Stimulated activated CD4-positive, alpha-beta T cell treated with anti-CD3 and anti-CD28 coated beads, Interleukin-1b, Interleukin-23, amount 100 ng/mL, for 1 hour (primary cell): ENCODE measurements at regions not wholly inside any gene's neighbourhood (a gene's known extent, or its start where the extent isn't known, plus 50 kb on each side); places are given as distances from the start of the nearest gene placed in this dataset.

Experiments
- DNase-seq, 2 donors: peaks; one replicate each; pipeline ENCODE4 v3.0.0-alpha.2; 2020; ENCODE audit warnings: low read depth in 2 of 2

GRCh38 chr5:87051502-87052113 is 216.1 kb upstream of the RASA1 start:
- DNase-seq = no peak

DNA sequence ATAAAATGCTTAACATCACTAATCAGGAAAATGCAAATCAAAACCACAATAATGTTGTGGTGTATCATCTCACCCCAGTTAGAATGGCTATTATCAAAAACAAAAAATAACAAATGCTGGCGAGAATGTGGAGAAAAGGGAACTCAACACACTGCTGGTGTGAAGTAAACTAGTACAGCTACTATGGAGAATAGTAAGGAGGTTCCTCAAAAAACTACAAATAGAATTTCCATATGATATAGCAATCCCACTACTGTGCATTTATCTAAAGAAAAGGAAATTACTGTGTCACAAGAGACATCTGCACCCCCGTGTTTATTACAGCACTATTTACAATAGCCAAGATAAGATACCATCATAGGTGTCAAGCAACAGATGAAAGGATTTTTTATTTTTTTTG is 214.5 kb upstream of the RASA1 start:
- DNase-seq = no peak

DNA sequence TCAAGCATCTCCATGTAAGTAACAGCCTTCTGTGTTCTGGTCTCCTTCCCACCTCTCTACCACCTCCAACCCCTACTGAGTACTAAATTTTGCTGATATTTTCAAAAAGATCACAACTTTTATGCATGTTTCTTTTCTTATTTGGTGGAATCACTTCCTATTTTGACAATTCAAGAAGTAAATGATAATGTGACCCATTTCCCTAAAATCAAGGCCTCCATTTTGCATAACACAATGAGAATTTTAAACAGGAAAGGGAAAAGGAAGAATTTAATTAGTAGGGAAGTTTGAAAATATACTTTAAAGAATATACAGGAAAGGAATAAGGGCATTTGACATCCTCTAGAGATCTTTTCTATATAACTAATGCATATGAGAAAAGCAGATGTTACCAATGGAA is 212.9 kb upstream of the RASA1 start:
- DNase-seq = no peak

DNA sequence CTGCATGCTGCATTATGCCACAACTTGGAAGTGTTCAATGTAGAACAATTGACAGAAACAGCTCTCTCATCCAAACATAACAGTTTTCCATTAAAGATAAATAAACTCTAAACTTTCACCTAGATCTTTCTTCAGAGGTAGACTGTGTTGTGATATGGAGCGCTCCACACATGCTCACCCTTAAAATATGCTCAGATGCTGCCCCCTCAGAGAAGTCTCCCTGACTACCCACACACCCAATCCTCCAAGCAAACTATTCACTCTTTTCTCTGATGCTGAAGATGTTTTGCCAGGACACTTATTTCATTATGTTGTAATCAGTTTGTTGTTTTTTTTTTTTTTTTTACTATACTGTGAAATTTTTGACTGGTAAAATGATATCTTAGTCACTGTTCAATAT is 206.6 kb upstream of the RASA1 start:
- DNase-seq = no peak

- no peak for DNase-seq
Observed at GRCh38 chr5:87069311-87069710, 198.4 kb upstream of the RASA1 start.

DNA sequence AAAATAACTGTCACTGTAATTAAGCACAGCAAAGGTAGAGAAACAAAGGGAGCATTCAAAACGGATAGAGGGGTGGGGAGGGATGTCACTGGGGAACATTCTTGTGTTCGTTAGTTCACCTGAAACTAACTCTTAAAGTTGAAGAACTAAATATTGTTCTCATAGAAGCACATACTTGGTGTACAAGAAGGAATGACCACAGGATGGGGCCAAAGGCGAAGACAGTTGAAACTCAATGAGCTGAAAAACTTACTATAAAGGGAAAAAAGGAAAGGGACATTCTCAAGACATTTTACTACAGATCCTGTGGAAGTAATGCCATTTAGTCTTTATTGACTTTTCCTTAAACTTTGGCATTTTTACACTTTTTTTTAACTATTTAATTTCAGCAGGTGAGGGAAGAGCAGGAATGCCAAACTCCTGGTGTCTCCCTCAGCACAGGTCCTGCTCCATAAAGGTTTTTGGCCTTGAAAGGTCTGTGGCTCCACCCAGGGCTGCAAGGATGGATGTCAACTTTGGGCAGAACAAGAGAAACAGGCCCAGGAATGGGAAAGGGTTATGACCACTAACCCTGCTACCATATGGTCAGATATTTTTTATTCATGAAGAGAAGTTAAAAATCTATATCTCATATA is 197.6 kb upstream of the RASA1 start:
- no peak for DNase-seq

DNA sequence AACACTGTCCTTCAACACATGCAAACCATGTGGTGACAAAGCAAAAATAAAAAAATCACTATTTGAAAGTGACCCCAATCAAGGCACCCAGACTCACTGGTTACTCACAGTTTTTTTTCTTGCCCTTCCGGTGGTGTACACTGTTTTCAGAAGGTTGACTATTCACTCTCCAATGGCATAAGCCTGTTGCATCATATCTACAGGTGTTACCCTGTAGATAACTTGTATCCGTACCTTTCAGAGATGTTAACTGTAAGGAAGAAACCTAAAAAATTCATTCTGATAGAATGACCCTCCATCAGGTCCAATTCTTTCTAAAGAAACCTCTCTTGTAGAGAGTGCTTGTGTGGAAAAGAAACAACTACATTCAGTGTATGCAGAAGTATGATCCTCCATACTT is 193.6 kb upstream of the RASA1 start:
- no peak for DNase-seq

- DNase-seq = no peak
Observed at GRCh38 chr5:87074934-87075541, 192.6 kb upstream of the RASA1 start.

- no peak for DNase-seq
Observed at GRCh38 chr5:87076411-87076810, 191.3 kb upstream of the RASA1 start.

DNA sequence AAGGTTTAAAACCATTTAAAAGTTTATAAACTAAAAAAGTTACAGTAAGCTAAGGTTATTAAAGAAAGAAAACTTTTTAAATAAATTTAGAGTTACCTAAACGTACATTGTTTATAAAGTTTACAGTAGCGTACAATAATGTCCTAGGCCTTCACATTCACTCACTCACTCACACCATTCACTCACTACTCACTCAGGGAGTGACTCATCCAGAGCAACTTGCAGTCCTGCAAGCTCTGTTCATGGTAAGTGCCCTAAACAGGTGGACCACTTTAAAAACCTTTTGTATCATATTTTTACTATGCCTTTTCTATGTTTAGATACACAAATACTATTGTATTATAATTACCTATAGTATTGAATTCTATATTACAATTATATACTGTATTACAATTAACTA is 190.8 kb upstream of the RASA1 start:
- no peak for DNase-seq

DNA sequence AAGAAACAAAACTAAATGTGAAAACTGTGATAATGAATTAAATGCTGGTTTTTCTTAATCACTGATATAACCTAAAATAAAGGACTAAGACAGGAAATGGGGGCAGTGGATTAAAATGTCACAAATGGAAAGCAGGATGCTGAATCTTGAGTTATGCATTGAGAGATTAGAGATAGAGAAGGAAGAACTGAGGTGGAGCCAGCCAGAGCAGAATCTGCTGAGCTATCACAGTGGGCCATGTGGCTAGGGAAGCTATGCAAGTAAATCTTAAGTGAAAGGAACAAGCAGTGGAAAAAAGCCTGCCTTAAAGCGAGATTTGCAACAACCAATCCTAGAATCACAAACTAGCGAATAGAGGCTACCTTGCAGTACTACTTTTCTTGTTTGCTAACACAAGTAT is 188.5 kb upstream of the RASA1 start:
- DNase-seq = no peak

- no peak for DNase-seq
Observed at GRCh38 chr5:87081016-87081415, 186.7 kb upstream of the RASA1 start.

DNA sequence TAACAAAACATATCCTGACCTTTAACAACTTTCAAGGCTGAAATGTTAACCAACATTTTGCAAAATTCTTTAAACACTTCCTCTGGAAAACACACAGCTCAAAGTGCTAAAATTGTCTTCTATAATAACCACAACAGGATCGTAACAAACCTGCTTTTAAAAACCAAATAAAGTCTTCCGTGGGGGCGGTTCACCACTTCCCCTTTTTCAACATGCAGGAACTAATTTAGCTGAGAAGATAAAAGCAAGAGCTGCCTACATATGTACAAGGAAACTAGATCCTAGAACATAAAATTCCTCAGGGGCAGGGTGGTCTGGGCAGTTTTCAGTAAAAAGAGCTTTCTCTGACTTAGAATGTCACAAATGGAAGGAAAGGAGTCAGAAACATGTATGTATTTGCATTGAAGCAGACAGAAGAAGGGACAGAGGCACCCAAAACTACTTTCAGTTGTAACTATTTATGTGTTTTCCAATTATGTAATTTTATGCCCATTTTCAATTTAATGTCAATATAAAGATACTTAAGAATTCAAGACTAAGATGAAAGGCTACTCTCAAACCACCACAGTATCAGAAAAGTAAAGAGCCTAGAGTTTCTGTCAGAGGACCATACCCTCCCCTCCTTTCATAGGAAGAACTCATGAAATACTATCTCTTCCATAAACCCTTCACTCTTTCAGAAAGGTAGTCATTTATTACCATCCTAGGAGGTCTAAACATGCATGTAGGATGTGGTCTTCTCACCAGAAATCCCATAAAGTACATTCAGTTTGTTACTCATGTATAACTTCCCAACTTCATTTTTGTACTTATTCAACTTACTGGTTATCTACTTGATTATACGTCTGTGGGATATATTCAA is 185.9 kb upstream of the RASA1 start:
- no peak for DNase-seq

- no peak for DNase-seq
Observed at GRCh38 chr5:87094347-87094746, 173.3 kb upstream of the RASA1 start.

DNA sequence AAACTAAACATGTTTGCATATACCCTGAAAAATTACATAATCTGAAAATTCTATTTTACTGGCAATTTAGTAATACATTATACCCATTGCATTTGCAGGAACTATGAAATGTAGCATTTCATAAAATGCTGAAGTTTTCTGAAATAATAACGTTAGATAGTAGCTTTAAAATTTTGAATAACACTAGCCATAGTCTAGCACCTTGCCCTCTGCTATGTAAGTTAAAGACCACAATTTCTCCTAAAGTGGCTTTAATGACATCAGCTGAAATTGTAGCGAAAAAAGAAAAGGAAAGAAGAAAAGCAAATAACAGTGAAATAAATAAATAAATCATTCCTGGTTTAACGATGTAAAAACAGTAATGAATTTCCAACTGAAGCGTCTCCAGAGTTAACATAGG is 172.8 kb upstream of the RASA1 start:
- DNase-seq = no peak

- no peak for DNase-seq
Observed at GRCh38 chr5:87095787-87096186, 171.9 kb upstream of the RASA1 start.

GRCh38 chr5:87097664-87098063 is 170.0 kb upstream of the RASA1 start:
- no peak for DNase-seq

- DNase-seq = no peak
Observed at GRCh38 chr5:87099291-87099839, 168.3 kb upstream of the RASA1 start.

- DNase-seq = no peak
Observed at GRCh38 chr5:87099968-87100367, 167.7 kb upstream of the RASA1 start.

DNA sequence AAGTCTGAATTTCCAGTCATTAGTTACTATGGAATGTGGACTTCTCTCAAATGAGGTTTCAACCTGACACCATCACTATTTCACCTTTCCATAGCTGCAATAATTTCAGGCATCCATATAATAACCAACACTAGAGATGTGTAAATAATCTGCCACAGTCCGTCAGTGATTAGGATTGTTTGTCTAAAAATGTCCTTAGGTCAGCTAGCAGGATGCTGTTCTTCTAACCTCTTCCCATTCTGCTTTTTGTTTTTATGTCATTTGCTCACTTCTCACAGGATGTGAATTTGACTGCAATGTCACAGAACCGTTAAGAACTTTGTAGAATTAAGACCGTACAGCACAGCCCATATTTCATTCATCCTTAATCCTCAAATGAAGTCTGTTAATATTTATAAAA is 166.4 kb upstream of the RASA1 start:
- DNase-seq = no peak

DNA sequence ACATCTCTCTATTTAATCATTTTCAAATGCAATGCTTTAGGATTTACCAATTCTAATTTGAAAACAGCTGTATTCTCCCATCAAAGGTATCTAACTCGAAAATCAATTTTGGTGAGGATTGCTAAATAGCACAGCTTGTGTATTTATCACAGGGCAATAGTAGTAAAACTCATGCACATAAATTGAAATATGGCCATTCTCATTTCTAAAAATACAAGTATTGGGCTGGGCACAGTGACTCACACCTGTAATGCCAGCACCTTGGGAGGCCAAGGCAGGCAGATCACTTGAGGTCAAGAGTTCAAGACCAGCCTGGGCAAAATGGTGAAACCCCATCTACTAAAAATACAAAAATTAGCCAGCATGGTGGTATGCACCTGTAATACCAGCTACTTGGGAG is 164.8 kb upstream of the RASA1 start:
- DNase-seq = no peak

DNA sequence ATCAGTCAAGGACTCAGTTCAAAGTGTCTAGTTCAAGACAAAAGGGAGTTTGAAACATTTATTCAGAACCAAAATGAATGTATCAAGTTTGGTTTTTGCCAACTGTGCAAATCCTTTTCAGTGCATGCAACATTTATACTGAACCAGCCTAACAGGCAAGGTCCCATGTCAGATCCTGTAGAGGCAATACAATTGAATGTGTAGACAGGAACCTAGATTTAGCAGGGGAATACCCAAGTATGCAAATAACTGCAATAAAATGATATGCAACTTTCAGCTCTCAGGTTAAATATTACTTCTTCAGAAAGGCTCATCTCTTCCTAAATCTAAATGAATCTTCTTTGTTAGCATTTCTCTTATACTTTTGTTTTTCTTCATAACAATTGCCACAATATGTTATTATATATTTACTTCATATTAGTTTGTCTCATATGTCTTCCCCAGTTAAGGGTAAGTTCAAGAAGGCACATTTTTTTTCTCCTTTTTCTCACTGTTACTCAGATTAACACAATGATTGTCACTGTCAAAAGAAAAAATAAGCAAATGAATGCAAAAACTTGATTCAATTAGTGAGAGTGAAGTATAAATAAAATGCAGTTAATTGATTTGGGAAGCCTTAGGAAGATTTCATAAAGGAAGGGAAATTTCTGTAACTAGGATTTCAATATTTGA is 163.9 kb upstream of the RASA1 start:
- DNase-seq = no peak
